Stimulated activated naive CD8-positive, alpha-beta T cell treated with anti-CD3 and anti-CD28 coated beads, Interleukin-15, Interleukin-2, amounts not matched to agents 100 ng/mL and 50 ng/mL, for 24 hours (primary cell): ENCODE measurements at regions not wholly inside any gene's neighbourhood (a gene's known extent, or its start where the extent isn't known, plus 50 kb on each side); places are given as distances from the start of the nearest gene placed in this dataset.
A peak's percentile ranks its signal among the peaks of the same experiment; 100 is the strongest.

Experiments
- H3K27ac Mint-ChIP-seq: one replicate; pipeline ENCODE4 v1.8.0; 2021; ENCODE audit warnings: mild to moderate bottlenecking, mixed read lengths
- H3K27me3 Mint-ChIP-seq: one replicate; pipeline ENCODE4 v1.8.0; 2021; ENCODE audit warnings: mixed read lengths
- H3K36me3 Mint-ChIP-seq: one replicate; pipeline ENCODE4 v1.8.0; 2021; ENCODE audit warnings: low read depth, mixed read lengths
- H3K4me1 Mint-ChIP-seq: one replicate; pipeline ENCODE4 v1.8.0; 2021; ENCODE audit warnings: low read depth, mixed read lengths
- H3K4me3 Mint-ChIP-seq: one replicate; pipeline ENCODE4 v1.8.0; 2021; ENCODE audit warnings: mild to moderate bottlenecking, mixed read lengths
- H3K9me3 Mint-ChIP-seq: one replicate; pipeline ENCODE4 v1.8.0; 2021; ENCODE audit warnings: mixed read lengths

DNA sequence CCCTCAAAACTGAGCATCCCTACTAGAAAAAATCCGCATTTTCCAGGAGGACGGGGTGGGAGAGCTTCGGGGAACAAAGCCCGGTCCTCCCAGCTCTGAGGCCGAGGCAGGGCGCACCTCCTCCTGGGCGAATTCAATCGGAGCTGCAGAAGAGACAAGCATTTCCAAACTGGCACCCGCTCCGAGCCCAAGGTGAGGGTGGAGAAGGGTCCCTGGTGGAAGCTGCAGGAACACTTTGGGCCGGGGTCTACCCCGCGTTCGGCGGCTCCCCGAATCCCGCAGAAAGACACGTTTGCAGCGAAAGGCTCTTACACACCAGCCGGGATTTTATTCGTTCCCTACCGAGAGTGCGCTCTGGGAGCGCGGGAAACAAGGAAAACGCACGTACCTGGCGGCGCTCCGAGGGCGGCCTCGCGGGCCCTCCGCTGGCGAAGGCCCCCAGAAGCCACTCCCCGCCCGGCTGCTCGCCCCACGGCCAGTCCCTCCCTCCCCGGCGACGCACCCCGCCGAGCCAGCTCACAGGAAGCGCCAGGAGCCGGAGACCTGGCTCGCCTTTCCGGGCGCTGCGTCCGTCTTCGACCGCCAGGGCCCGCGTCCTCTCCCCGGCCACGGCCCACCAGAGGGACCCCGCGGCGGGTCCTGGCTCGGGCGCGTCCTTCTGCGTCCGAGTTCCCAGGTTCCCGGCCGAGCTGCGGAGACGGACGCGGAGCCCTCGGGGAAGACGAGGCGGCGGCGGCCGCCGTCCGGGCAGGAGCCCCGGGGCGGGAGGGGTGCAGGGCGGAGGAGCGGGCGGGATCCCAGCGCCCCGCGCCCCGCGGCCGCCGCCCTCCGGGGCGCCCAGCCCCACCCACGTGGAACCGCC lies 49.8 kb upstream of the BAHCC1 start:
- Mint-ChIP-seq H3K27ac (no peak overlapping the region), H3K4me3 (peak overlapping the region; percentile 65), H3K4me1 (peaks cover 26% of the 10 kb centered on the region), H3K27me3 (peaks cover 44% of the 10 kb centered on the region), H3K9me3 (no peaks in the 10 kb centered on the region), H3K36me3 (no peaks in the 10 kb centered on the region)
